HK-2 (cell line): ENCODE measurements at regions not wholly inside any gene's neighbourhood (a gene's known extent, or its start where the extent isn't known, plus 50 kb on each side); places are given as distances from the start of the nearest gene placed in this dataset.

Experiments
- DNase-seq: peaks from one replicate; pipeline ENCODE4 v3.0.0-alpha.2; 2018; ENCODE audit not compliant: unreplicated experiment

DNA sequence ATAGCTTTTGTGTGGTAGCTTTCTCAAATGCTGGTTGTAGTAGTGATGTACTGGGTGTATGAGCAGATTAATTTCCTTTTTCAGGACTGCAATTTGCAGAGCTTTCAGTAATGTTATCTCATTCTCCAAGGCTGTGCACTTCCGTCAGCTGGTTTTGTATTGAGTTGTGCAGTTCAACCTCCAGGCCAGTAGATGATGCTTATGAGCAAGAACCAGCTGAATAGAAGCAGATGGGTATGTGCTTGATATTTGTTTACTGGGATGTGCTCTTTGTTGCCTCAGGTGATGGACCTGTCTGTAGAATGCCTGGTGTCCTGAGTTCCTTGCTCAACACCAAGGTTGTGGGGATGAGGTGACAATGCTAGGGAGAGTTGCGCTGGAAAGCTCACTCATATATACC is 462.8 kb downstream of the PCDH18 start:
- no peak for DNase-seq

DNA sequence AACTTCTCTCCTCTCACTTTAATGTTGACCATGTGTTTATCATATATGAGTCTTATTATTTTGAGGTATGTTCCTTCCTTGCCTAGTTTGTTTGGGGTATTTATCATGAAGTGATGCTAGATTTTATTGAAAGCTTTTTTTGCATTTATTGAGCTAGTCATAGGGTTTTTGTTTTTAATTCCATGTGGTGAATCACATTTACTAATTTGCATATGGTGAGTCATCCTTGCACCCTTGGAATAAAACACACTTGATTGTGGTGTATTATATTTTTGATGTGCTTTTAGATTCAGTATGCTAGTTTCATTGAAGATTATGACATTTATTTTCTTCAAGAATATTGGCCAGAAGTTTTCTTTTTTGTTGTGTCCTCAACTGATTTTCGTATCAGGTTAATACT is 464.6 kb downstream of the PCDH18 start:
- DNase-seq: no peak

- no peak for DNase-seq
Observed at GRCh38 chr4:137065311-137065710, 467.0 kb downstream of the PCDH18 start.

DNA sequence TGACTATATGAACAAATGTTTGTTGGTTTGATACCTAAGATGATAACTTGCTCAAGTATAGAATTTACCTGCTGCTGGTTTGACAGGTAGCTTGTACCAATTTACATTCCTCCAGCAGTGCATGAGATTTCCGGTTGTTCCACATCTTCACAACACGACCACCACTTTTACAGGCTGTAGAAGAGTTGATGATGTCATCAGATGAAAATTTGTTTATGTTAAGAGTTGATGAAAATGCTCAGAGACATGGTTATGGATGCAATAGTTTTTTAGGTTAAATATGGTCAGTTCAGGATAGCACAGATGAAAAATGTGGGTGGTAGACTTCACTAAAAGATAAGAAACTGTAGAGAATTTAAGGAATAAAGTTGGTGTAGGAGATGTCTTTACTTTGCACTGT is 468.3 kb downstream of the PCDH18 start:
- DNase-seq: no peak

DNA sequence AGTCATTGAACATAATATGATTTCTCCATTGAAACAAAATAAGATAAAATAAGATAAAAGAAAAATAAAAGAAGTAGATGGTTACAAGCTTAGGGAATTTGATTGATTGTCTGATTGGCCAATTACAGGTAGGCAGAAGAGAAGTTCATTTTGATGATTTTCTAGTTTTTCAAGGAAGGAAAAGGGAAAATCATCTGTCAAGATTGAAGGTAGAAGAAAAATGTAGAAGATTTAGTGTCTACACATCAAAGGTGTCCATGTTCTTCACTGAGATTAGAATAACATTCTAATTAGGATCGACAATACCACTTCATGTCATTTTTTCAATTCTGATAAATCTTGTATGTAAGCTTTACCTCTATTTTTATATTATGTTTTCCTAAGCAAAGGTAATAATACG is 489.1 kb downstream of the PCDH18 start:
- DNase-seq: no peak

DNA sequence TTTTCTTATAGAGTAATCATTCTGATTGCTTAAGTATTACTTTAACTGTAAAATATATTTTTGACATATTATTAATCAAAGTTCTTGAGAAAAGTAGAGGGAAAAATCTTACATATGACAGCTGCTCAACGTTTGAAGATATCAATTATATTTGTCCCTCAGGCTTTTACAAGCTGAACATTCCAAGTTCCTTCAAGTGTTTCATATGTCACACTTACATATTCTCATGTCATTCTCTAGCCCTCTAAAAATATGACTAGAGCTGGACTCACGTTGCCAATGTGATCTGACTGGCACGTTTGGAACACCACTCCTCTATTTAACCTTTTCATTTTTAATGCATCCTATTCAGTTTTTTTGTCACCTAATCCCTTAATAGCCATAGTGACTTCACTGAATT is 492.9 kb downstream of the PCDH18 start:
- DNase-seq: no peak

DNA sequence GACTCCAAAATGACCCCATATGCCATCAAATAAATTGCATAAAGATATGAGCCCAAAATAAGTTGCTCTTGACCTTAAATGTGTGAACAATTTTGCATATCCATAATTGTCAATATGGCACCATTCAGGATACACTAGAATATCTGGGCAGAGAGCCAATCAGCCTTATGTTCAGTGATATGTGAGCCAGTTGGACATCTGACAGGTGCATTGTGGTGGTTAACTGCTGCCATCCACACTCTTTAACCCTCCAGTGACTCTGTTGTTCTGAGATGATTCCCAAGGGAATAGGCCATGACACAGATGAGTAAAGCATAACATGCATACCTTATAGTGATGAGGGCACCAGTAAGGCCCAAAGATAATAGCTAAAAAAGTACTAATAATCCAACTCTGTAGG is 500.1 kb downstream of the PCDH18 start:
- DNase-seq: no peak

GRCh38 chr4:137029026-137029425 is 503.3 kb downstream of the PCDH18 start:
- no peak for DNase-seq

GRCh38 chr4:137025484-137026059 is 506.7 kb downstream of the PCDH18 start:
- DNase-seq: no peak

- DNase-seq: no peak
Observed at GRCh38 chr4:137015426-137016409, 516.6 kb downstream of the PCDH18 start.

DNA sequence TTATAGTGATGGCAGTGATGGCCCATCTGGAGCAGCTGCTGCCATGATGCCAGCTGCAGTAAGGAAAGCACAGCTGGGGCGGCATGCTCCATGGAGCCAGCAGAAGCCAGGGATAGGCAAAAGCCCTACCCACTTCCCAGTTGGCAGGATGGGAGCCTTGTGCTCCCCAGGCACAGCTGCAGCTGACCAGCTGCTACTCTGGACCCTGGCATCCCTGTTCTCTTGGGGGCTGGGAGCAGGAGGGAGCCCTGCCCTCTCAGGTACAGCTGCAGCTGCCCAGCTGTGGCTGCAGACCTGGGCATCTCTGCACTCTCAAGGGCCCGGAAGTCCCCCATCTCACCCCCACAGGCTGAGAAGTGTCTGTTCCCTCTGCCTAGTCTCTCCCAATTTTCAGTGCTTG is 531.9 kb downstream of the PCDH18 start:
- no peak for DNase-seq

DNA sequence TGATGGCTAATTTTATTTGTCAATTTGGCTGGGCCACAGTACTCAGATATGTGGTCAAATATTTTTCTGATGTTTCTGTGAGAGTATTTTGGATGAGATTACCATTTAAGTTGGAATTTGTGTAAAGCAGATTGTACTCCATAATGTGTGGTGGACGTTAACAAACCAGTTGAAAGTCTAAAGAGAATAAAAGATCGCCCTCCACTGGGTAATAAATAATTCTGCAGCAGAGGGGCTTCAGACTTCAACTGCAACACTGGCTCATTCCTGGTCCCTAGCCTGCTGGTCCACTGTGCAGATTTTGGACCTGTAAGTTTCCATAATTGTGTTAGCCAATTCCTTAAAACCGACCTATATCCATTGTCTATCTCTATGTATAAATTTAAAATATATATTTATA is 540.3 kb downstream of the PCDH18 start:
- DNase-seq: no peak

- no peak for DNase-seq
Observed at GRCh38 chr4:136985683-136986082, 546.6 kb downstream of the PCDH18 start.

GRCh38 chr4:136967069-136967468 is 565.2 kb downstream of the PCDH18 start:
- no peak for DNase-seq

- no peak for DNase-seq
Observed at GRCh38 chr4:136965478-136965877, 566.8 kb downstream of the PCDH18 start.

- DNase-seq: no peak
Observed at GRCh38 chr4:136962868-136963267, 569.4 kb downstream of the PCDH18 start.

- DNase-seq: no peak
Observed at GRCh38 chr4:136946307-136946907, 585.9 kb downstream of the PCDH18 start.

GRCh38 chr4:136939781-136940180 is 592.5 kb downstream of the PCDH18 start:
- DNase-seq: no peak

- DNase-seq: no peak
Observed at GRCh38 chr4:136935871-136936270, 596.4 kb downstream of the PCDH18 start.

- no peak for DNase-seq
Observed at GRCh38 chr4:136935305-136935704, 597.0 kb downstream of the PCDH18 start.

GRCh38 chr4:136934601-136935000 is 597.7 kb downstream of the PCDH18 start:
- no peak for DNase-seq

GRCh38 chr4:136931781-136932180 is 600.5 kb downstream of the PCDH18 start:
- no peak for DNase-seq

DNA sequence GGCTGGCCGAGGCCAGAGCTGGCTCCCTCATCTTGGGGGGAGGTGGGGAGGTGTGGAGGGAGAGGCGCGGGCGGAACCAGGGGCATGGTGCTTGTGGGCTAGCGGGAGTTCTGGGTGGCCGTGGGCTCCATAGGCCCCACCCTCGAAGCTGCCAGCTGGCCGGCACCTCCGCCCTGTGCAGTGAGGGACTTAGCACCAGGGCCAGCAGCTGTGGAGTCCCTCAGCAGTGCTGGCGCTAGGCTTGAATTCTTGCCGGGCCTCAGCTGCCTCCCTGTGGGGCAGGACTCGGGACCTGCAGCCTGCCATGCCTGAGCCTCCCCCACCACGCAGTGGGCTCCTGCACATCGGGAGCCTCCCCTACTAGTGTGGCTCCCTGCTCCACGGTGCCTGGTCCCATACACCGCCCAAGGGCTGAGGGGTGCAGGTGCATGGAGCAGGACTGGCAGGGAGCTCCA is 603.3 kb downstream of the PCDH18 start:
- DNase-seq: no peak
